Mammary epithelial cell (primary cell): ENCODE measurements at regions not wholly inside any gene's neighbourhood (a gene's known extent, or its start where the extent isn't known, plus 50 kb on each side); places are given as distances from the start of the nearest gene placed in this dataset.

Experiments used
- CTCF ChIP-seq, 2 donors: IDR thresholded peaks in 1 of 2; conservative IDR thresholded peaks in 1 of 2; 2 replicates each; pipeline ENCODE4 v1.5.1; 2011 to 2012; ENCODE audit warnings: inconsistent platforms in 2 of 2, low read length in 2 of 2, mild to moderate bottlenecking in 2 of 2, control low read depth in 1 of 2, low read depth in 1 of 2; ENCODE audit not compliant: insufficient read depth in 1 of 2; ENCODE audit errors: extremely low read depth in 1 of 2
- EZH2 ChIP-seq: IDR thresholded peaks from 2 replicates; pipeline ENCODE4 v1.6.1; 2012; ENCODE audit warnings: low read length, inconsistent platforms, borderline replicate concordance

GRCh38 chr4:114304567-114304966 lies 294.0 kb upstream of the UGT8 start:
- TF ChIP-seq CTCF (conservative IDR thresholded peaks at IDR 0.05 in 1 of 2, IDR thresholded peaks at IDR 0.05 in 1 of 2; ENCODE audit: extremely low read depth in 1 of 2, insufficient read depth in 1 of 2, low read depth in 1 of 2, low read length in 2 of 2) (no peak), EZH2 (no peak)
